GM21619 (cell line): ENCODE measurements at regions not wholly inside any gene's neighbourhood (a gene's known extent, or its start where the extent isn't known, plus 50 kb on each side); places are given as distances from the start of the nearest gene placed in this dataset.
"Not testable (repeated sequence)": the region's sequence is repeated elsewhere in the genome, so short reads cannot be mapped to it uniquely, and the experiment has no call there.

Source experiments
- ATAC-seq: cut with Tn5 transposase; IDR thresholded peaks from one replicate; pipeline ENCODE4 v1.9.1; 2021; ENCODE audit not compliant: unreplicated experiment

- ATAC-seq = no peak
Observed at GRCh38 chr13:52931539-52932431, 83.3 kb upstream of the PCDH8 start.

- ATAC-seq = no peak
Observed at GRCh38 chr13:52931131-52931530, 82.7 kb upstream of the PCDH8 start.

- ATAC-seq = no peak
Observed at GRCh38 chr13:52929846-52930245, 81.4 kb upstream of the PCDH8 start.

- ATAC-seq = no peak
Observed at GRCh38 chr13:52926971-52927370, 78.5 kb upstream of the PCDH8 start.

GRCh38 chr13:52925775-52926285 is 77.4 kb upstream of the PCDH8 start:
- ATAC-seq = no peak

- no peak for ATAC-seq
Observed at GRCh38 chr13:52925251-52925650, 76.8 kb upstream of the PCDH8 start.

- ATAC-seq = no peak
Observed at GRCh38 chr13:52924289-52925148, 76.1 kb upstream of the PCDH8 start.

- no peak for ATAC-seq
Observed at GRCh38 chr13:52922961-52923360, 74.5 kb upstream of the PCDH8 start.

DNA sequence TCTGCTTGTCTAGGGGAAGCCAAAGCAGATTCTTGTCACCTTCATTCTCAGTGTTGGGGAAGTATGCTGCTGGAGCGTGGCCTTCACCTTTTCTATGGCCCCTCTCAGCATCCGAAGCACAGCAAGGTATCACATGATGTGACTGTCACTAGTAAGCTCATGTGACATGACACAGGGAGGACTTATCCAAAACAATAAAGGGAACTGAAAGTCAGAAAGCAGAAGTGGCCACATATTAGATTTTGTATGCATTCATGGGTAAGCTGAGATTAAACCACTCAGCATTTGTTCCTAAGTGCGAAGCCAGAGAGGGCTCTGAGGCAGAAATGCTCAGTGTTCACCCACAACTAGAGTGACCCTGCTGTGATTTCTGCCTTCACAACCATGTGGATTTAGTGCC is 72.8 kb upstream of the PCDH8 start:
- peak; percentile 96 for ATAC-seq

DNA sequence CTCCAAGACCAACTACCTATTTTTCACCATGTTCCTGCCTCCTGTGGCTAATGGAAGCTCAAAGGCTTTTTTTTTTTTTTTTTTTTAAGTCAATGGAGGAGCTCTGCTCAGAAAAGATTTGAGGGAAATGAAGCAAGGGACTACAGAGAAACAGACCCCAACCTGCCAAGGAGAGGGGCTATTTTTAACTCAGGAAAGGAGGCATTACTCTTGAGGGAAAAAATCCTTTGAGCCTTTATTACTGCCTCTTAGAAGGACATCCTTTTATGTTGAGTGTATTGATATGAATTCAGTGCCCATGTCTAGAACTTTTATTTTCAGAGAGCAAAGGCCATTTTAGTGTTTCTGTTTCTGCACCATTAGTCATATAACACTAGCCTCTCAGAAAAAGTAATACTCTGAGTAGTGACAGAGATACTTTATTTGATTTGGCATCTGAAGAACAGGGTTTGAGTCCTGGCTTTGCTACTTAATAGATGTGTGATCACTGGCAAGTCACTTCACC is 68.1 kb upstream of the PCDH8 start:
- no peak for ATAC-seq

DNA sequence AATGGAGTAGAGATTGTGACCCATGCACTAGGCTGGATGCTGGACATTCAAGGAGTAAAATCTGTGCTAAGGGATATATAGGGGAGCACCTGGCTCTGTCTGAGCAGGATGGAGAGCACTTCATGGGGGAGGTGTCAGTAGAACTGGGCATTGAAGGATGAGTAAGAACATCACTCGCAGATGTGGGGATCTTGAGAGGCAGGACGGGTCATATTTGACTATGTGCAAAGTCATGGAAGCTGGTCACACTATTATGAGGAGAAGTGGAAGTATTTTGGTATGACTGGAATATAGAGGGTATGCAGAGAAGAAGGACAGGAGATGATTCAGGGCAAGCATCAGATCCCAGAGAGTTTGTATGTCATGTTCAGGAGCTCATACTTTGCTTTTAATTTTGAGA is 62.9 kb upstream of the PCDH8 start:
- no peak for ATAC-seq

DNA sequence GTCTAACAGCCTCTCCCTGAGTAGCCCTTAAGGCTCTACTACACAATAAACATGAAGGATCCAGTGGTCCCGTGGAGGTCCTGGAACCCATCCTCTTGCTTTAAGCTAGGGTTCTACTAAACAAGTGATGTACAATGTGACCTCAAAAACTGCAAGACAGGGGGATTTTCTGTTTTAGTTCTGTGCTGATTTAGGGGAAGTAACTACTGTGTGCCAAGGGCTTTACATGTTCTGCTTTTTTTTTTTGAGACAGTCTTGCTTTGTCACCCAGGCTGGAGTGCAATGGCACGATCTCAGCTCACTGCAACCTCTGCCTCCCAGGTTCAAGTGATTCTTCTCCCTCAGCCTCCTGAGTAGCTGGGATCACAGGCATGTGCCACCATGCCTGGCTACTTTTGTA is 61.9 kb upstream of the PCDH8 start:
- not testable (repeated sequence) for ATAC-seq

- no peak for ATAC-seq
Observed at GRCh38 chr13:52906122-52906903, 57.9 kb upstream of the PCDH8 start.

DNA sequence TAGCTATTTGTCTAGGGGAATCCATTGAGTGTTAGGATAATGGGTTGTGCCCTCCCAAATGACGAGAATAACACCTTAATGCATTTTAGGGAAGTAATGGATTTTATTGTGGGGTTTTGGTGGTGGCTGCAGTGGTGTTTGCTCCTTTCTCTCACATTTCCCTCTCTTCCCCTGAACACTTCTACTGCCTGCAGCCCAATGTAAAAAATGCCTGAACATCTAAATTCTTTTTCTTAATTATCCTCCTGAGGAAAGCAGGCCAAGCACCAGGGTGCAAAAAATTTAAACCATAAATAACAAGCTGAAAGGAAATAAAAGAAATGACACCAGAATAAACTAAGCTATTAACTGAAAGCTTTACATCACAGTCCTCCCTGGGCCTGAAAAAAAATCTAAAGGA is 57.3 kb upstream of the PCDH8 start:
- no peak for ATAC-seq

DNA sequence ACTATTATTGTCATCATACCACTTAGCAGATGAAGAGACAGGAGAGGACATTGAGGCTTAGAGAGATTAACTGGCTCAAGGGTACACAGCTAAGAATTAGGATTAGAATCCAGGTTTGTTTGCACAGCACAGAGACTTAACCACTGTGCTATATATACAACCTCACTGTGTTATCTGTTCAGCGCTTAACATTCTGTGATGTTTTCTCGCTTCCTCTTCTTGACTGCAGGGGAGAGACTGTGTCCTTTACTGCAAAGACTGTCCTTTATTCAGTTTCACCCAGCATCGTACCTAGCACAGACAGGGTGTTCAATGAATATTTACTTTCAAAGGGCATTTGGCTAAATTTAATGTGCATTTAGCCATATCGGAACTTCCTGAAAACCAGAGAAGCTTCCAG is 54.9 kb upstream of the PCDH8 start:
- peak; percentile 98 for ATAC-seq

- no peak for ATAC-seq
Observed at GRCh38 chr13:52899206-52899605, 50.8 kb upstream of the PCDH8 start.
